CD4-positive, alpha-beta T cell treated with Interleukin-17A for 4 hours (primary cell): ENCODE measurements at regions not wholly inside any gene's neighbourhood (a gene's known extent, or its start where the extent isn't known, plus 50 kb on each side); places are given as distances from the start of the nearest gene placed in this dataset.

Source experiments
- DNase-seq: peaks from one replicate; pipeline ENCODE4 v3.0.0-alpha.2; 2020; ENCODE audit warnings: mixed read lengths

DNA sequence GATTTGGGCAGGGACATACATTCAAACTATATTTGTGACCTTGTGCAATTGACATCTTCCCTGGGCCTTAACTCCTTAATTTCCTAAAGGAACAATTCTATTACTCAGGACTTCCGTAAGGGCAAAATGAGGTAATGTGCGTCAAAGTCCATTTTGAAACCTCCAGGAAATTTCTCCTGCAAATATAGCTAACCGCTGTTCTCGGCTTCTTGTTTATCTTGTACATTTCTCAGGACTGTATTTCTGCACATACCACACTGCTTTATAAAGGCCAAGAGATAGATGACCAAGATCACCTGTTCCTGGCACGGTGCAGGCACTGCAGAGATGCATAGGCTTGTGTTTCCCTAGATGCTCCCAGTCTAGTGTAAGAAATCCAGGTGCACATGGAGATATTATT is 1009.4 kb downstream of the BCL11B start:
- DNase-seq, result no peak

DNA sequence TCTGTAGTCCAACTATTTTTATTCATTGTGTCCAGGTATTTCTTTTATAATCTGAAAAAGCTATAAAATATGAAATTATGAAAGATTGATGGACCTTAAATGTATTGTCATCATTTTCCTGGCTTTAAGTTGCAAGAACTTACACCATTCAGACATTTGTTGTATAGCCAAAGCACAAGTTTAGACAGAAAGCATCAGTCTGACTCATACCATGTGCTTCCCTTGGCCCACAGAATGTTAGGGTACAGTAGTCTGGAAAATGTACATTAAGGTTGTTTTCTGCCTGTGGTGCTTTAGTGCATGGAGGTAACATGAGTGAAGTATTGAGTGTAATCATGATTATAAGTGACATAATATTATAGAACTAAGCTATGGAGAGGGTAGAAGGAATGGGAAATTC is 1002.5 kb downstream of the BCL11B start:
- no peak for DNase-seq

DNA sequence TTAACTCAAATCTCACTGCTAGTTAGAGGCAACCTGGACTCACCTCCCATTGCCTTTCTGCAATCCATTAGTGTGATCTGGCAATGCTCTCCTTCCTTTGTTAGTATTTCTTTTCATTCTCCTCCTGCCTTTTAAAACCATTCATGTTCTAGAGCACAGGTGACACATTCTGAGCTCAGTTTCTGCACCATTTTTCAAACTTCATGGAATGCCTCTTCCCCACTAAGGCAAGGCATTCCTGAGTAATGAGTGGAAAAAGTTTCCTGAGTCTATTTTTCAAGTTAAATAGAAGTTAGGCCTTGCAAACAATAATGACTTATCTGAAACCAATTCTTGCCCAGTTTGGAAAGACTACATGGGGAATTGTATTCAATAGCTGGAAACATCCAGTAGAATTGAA is 1001.8 kb downstream of the BCL11B start:
- DNase-seq, result no peak

DNA sequence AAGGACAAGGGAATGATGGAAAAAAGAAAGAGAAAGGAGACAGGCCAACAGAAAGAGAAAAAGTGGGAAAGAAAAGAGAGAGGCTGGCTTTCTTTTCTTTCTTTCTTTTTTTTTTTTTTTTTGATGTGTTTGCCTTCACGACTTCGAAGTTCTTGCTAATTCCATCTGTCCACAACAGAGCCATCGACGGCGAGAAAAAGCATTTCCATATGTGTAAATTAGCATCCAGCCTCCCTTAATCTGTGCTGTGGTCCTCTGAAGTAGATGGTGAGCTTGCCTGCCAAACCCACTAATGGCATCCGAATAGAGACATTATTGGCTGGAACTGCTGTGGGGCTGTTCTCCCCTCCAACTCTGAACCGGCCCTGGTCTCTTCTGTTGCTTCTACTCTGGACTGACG is 997.4 kb downstream of the BCL11B start:
- DNase-seq, result no peak

DNA sequence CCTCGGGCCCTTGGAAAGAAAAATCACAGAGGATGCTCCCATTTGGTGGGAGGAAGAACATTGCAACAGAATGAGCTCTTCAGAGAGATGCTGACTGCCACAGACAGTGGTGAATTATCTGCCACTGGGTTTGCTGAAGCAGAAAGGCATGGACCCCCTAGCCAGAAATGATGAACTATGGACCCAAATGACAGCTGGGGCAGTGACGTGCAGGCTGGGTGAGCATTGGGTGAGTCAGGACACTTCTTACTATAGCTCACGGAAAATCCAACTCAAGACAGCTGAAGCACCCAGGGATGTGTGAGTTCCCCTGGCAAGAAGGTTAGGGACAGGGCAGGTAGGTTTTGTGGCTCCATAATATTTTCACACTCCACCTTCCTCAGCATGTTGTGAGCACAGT is 993.2 kb downstream of the BCL11B start:
- DNase-seq, result no peak

DNA sequence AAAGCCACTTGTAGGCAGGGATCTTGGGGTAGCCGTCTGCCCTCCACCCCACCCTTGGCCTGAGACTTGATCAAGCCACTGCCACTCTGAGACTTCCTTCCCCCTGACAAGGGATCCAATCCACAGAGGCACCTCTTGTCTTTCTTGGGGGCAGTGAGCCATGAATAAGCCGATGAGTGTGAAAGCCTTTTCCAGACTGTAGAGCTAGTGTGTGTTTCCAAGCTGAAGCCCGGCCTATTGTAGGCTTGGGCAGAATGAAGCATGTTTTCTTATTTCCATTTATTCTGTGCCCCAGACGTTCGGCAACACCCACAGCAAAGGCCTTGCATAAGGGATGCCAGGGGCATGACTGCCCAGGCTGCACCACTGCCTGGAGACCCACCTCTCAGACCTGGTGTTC is 991.6 kb downstream of the BCL11B start:
- no peak for DNase-seq

DNA sequence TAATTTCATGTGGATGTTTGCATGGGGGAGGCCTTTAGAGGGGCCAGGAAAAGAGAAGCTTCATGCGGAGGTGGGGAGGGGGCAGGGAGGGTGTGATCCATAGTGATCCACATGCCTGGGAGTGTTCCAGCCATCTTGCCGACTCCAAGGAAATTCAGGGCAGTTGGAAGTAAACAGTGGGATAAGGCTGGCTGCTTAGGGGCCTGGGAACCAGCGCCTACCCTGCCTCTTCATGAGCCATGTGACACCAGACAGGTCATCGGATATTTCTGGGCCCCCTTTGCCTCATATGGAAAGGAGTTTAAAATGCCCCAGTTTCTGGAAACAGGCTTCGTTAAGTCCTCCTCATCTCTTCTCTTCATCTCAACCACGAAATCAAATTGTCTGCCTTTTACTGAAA is 983.2 kb downstream of the BCL11B start:
- no peak for DNase-seq

DNA sequence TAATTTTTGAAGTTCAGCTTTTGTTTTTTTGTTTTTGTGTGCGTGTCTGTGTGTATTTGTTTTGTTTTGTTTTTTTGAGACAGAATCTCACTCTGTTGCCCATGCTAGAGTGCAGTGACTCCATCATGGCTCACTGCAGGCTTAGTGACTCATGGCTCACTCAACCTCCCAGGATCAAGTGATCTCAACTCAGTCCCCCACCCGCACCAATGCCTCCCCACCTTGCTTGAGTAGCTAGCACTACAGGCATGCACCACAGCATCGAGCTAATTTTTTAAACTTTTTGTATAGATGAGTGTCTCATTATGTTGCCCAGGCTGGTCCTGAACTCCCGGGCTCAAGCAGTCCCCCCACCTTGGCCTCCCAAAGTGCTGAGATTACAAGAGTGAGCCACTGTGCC is 981.4 kb downstream of the BCL11B start:
- DNase-seq, result peak; percentile 14

DNA sequence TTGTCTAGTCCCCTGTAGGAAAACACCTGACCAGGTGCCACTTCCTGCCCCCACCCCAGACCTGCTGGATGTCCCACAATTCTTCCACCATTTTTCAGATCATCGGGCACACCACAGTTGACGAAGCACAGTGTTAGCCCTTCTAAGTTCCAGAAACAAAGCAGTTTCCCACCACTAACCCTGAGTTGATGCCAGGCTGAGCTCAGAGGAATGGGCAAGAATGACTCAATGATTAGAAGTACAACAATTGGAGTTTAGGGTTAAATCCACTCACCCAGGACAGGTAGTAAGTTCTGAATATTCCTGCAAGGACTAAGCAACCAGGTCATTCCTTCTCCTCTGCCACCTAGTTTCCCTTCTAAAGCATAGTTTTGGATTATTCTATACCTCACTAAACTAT is 979.8 kb downstream of the BCL11B start:
- DNase-seq, result no peak

DNA sequence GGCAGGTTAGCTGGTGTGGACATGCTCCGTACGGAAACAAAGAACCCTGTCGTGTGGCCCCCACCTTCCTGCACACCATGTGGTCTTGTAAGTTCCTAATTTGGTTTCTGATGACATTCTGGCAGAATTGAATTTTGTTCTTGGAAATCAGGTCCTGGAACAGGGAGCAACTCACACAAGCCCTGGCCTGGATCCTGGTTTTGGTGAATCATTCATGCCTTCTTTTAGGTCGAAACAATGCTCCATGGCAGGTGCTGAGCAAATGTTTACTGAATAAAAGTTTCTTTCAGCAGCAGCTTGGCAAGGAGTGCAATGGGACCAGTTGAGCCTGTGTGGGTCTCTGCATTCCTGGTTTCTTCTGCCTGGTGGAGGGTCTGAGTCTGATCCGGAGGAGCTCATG is 978.4 kb downstream of the BCL11B start:
- no peak for DNase-seq

DNA sequence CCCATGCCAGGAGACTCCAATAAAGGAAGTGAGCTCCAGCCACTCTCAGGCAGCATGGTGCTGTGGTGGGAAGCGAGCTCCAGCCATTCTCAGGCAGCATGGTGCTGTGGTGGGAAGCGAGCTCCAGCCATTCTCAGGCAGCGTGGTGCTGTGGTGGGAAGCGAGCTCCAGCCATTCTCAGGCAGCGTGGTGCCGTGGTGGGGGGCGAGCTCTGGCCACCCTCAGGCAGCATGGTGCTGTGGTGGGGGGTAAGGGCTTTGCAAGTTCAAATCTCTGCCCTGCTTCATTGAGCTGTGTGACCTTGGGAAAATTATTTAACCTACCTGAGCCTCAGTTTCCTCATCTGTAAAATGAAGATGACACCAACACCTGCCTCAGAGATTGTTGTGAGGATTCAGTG is 975.1 kb downstream of the BCL11B start:
- no peak for DNase-seq

DNA sequence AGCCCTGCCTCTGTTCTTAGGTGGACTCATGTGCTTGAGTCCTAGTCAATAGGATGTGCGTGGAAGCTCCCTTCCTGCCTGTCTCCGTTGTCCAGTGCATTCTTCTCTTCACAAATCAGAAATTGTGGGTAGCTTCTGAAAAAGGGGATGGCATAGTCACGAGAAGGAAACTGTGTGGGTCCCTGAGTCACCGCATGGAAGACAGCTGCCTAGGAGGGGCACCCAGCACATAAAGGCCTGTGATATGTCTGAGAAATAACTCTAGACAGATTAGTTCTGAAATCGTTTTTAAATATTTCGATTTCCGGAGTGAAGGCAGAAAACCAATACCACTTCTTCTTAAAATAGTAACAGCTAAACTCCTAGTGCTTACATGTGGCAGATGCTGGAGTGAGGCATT is 974.4 kb downstream of the BCL11B start:
- no peak for DNase-seq

DNA sequence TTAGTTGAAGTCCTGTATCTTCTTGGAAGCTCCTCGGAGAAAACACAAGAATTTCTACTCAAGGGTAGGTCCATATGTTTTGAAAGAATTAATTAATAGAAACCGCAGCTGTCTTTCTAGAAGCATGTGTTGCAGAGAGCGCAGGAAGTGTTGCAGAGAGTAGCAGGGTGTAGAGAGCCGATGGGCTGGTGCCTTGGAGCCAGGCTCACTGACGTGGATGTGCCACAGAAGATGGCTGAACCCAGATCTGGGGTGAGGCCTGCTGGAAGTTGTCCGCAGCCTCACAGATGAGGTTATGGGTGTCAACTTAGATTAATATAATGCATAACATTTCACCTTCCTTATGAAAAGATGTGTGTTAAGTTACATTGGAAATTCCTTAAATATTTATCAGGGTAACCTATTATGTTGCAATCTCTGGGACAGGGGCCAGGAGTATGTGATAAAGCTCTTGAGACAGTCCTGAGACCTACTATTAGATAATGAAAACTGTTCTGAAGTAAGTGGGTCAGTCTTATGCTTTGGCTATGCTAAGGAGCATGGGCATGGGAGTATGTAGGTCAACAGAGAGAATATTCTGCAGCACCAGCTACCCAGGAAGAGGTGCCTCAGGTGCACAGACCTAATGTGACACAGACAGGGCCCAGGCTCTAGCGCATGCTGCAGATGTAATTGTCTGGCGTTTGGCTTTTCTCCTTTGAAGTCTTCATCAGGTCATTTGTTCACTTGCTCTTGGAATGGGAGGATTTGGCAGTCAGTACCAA is 973.3 kb downstream of the BCL11B start:
- no peak for DNase-seq

DNA sequence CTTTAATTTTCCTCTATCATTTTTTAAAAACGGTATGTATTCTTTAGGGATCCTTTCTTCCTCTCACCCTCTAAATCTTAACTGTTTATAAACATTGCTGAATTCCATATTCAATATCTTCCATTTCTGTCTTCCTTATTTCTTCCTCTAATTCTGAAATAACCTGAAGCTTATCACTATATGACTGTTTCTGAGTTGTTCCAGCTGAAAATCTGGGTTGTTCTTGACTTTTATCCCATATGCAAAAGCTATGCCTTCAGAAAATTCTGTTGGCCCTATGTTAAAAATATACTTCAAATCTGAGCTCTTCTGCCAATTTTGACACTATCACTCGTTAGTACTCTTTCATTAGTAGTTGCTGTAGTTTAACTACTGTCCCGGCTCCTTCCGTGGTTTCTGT is 970.3 kb downstream of the BCL11B start:
- no peak for DNase-seq

DNA sequence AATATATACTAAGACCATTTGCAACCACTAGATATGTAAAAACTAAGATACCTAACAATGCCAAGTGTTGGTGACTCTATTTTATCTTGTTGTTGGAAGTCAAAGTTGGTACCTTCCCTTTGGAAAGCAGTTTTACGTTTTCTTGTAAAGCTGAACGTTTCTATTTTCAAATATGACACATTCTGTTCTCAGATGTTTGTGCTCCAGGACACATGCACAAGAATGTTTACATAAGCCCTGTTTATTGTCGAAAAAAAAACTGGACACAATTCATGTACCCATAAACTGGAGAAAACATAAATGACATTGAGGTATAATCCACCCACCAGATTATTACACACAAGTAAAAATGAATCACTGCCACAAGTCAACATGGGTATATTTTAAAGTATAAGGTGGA is 967.4 kb downstream of the BCL11B start:
- no peak for DNase-seq

DNA sequence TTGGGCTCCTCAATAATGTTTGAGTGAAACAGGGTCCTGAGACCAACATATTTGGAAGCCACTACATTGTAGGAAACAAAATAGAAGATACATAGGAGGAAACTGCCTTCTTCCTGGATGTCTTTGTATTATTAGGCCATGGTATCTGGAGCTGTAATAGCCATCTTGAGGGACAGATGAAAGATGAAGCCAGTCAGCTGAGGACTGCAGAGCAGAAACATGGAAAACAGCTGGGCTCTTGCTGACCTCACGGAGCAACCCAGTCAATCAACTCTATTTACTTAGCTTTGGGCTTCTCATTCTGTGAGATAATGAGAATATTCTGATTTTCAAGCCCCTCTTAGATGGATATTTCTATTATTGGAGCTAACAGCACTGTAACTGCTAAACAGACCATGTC is 962.4 kb downstream of the BCL11B start:
- DNase-seq, result no peak

DNA sequence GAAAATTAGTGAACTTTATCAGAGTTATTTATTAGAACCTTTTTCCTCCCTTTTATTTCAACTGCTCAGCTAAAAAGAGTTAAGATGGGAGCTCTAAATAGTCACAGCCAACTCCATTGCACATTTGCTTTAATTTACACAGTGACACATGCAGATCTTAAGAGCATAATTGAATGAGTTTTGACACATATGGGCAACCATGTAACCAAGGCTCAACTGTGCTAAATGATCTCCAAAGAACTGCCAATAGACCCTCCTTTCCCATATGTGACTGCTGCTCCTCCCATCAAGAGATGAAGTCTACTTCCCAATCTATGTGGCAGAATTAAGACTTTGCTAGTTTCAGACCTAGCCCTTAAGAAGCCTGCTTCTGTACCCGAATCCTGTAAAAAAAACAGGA is 960.0 kb downstream of the BCL11B start:
- no peak for DNase-seq

DNA sequence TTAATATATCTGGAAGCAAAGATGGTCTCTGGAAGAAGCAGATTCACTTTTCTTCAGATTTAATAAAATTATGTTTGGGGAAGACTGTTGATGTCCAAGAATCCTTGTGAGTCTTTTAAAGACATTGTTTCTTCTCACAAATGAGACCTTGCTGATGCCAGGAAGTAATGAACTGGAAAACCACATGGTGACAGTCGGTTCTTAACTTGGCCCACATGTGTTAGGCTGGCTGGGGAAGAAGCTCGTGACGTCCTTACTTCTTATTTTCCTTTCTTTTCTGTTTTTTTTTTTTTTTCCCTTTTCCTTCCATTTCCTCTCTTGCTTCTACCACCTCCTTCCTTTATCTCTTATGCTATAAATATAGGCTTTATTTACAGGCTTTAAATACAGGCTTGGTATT is 950.2 kb downstream of the BCL11B start:
- no peak for DNase-seq

DNA sequence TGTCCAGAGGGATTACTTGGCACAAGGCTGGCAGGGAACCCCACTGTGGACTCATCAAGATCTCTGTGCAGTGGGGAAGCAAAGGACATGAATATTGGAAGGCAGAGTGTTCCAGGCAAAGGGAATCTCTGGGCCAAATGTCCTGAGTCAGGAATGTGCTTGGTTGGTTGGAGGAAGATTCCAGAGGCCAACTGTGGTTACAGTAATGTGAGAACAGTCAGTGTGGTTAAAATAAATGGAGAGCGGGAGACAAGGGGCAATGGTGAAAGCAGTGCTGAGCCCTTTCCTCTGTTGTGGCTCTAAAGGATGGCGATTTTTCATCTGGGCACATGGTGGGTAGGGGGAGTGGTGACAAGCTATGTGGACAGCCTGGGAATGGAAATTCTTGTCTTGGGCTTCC is 948.2 kb downstream of the BCL11B start:
- DNase-seq, result no peak

DNA sequence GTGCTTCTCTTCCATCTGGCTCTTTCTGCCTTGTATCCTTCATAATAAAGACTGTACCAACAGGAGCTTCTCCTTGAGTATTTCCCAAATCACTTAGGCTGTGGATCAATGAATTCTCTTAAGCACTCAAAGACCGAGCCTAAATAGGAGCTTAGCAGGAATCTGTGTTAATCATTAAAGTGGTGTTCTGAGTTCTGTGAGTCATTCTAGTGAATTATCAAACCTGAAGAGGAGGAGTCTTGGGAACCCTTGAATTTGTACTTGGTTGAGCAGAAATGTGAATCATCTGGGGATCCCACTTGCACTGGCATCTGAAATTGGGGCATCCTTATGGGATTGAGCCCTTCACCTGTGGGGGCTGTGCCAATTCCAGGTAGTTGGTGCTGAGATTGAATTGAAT is 946.2 kb downstream of the BCL11B start:
- DNase-seq, result no peak

DNA sequence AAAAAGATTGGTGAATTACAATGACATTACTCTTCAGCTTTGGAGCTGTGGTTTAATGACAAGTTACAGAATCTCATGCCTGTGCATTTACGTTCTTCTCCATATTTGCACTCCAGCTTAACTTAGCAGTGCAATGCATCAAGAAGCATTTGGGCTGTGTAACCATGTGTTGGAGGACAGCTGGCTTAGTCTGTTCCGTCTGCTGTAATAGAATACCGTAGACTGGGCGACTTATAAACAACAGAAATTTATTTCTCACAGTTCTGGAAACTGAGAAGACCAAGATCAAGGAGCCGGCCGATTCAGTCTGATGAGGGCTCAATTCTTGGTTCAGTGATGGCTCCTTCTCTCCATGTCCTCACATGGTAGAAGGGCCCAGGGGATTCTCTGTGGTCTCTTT is 943.5 kb downstream of the BCL11B start:
- no peak for DNase-seq

DNA sequence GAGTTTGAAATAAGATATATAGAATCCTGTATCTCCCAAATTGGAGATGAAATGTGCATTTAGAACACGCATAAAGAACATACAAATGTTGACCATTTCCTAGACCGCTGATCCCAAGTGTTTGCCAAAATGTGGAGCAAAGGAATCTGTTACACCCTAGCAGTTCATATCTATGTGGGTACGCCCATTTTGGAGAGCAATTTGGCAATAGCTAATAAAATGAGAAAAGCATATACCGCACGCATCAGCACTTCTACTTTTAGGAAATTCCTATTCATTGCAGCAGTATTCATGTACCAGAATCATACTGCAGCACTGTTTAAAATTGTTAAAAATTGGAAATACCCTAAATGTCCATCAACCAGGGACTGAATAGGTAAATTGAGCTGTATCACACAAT is 937.8 kb downstream of the BCL11B start:
- DNase-seq, result no peak

DNA sequence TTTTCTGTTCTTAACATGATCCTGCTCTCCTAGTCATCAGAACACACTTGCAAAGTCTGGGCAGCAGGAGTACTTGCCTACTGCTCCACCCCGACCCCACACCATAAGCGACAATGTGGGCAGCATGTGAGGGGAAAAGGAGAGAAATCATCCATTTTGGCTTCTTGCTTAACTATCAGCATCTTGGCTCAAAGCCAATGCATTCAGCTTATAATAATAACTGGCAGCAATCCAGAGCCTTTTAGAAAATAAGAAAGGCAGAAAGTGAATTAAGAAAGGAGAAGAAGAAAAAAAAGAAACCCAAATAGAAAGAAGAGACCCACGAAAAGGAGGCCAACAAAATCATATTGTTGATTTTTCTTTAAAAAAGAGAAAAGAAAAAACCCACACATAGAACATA is 930.8 kb downstream of the BCL11B start:
- DNase-seq, result no peak

DNA sequence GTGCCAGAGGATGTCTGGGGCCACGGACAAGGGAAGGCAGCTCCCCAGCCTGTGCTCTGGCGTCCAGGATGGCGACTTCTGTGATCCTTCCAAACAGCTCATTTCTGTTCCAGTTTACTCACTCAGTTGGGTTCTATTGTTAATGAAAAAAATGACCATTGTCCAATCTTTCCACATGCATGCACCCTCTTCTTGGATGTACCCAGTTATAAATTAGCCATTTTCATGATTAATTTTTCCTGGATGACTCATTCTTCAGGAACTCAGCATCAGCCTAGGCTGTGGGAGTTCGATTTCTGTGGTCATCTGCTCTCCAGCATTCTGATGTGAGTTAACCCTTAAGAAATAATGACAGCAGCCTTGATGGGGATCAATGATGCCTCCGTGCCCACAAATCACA is 926.8 kb downstream of the BCL11B start:
- no peak for DNase-seq

DNA sequence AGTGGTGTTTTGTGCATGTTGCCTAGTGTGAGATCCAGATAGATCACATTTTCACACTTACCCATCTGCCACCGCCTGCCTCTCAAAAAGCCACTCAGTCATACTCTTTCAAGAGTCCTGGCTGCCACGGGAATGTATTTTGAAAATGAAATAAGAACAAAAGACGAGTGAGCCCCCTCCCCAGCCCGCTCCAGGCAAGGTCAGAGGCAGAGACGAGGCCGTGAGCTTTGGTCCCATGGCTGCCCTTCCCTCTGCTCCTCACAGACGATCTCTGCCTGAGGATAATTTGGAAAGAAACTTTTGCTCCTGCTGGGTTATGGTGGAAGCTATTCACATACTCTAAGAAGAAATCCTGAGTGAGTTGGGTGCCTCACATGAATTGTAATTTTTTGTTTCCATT is 924.3 kb downstream of the BCL11B start:
- no peak for DNase-seq

DNA sequence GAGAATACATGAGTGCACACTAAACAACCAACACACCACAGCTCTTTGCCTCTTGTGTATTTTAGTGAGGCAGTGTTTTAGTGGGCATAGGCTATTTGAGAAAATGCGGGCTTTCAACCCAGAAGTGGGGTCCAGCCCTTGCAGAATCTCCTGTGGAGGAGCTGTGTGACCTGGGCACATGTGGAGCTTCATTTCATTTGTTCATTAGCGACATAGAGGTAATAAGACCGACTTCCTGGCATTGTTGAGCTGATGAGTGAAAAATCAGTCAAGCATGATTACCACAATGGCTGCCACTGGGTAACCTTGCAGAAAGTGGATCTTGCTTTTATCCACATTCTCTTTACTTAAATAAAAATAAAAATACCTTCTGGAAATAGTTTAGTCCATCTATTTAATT is 923.5 kb downstream of the BCL11B start:
- no peak for DNase-seq
